Fibroblast of skin of right quadriceps (primary cell): ENCODE measurements at regions not wholly inside any gene's neighbourhood (a gene's known extent, or its start where the extent isn't known, plus 50 kb on each side); places are given as distances from the start of the nearest gene placed in this dataset.
"Not testable (repeated sequence)": the region's sequence is repeated elsewhere in the genome, so short reads cannot be mapped to it uniquely, and the experiment has no call there.

Experiments used
- DNase-seq: peaks from one replicate; pipeline ENCODE4 v3.0.0-alpha.2; 2013

GRCh38 chrX:143455046-143455445 is 62.2 kb downstream of the SPANXN3 start:
- DNase-seq, result no peak

DNA sequence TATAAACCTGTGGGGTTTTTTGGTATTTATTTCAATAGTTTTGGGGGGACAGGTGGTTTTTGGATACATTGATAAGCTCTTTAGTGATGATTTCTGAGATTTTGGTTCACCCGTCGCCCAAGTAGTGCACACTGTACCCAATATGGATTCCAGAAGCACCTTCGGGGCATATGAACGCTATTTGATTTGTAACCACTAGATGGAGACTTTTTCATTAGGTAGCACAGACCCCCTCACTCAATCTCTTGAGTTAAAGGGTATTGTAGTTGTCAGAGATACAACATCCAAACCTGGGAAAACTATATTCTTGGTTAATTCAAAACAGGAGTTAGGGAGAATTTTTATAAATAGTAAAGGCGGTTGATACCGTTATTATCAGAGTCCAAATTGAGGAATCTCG is 79.8 kb downstream of the SPANXN3 start:
- no peak for DNase-seq

GRCh38 chrX:143435916-143436315 is 81.4 kb downstream of the SPANXN3 start:
- no peak for DNase-seq

- DNase-seq, result no peak
Observed at GRCh38 chrX:143429811-143430210, 87.5 kb downstream of the SPANXN3 start.

DNA sequence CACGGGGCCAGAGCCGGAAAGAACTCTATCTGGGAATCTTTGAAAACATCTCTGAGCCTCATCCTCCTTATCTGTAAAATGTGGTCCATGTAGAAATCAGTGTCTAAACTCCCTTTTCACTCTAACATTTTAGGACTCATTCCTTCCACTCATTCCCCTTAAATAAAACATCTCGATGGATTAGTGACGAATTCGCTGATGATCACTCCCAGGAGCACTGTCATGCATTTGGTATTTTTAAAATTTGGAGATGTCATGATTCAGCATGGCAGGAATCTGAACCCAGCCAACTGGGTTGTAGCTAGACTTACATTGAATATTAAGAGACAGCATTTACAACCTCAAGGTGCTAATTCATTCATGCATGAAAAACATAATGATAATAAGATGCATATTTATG is 88.1 kb downstream of the SPANXN3 start:
- peak; percentile 49 for DNase-seq

DNA sequence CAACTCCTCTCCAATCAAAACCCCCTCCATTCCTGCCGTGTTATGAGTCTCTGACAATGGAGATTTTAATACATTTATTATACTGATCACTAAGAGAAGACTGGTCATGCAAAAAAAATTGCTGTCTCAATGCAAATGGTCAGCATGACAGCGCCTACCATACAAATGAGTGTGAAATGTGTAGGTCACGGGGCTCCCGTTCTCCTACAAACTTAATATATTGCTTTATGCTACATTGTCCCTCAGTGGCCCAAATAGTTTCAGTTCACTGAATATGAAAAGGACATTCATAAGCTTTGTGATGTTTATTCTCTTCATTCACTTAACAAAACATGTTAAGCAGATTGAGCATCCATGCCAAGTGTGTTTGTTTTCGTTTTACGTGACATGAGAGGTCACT is 116.1 kb downstream of the SPANXN3 start:
- no peak for DNase-seq

DNA sequence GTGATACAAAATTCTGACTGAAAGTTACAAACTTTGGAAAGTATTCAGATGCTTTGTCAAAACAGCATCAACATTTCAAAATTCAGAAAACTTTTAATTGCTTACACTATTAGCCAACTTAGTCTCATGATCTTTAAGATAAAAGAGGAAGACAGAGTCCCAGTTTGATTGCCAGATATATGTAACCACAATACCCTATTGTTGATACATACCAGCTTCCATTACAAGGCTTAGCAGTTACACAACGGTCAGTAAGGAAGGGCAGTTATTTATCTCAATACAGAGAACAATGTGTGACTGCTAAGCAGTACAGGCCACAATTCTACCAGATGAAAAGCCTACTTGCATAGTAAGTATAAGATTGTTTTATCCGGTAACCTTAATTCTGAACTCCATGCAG is 138.4 kb downstream of the SPANXN3 start:
- no peak for DNase-seq

DNA sequence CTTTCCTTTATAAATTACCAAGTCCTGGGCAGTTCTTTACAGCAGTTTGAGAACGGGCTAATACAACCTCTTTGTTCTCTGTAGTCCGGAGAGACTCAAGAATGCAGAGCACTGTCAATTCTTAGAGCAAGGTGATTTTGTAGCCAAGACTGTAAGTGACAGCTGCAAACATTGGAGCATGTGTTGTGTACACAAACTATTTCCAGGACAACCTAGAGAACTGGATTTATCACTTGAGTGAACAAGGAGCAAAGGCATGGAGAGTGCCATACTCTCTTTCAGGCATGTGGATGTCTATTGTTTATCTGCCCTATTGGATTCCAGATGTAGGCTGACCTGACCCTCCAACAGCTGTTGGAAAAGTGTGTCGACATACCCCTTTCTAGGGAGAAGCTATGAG is 153.9 kb downstream of the SPANXN3 start:
- no peak for DNase-seq

- DNase-seq, result no peak
Observed at GRCh38 chrX:143340190-143340589, 177.1 kb downstream of the SPANXN3 start.

GRCh38 chrX:143336261-143336660 is 181.0 kb downstream of the SPANXN3 start:
- no peak for DNase-seq

- no peak for DNase-seq
Observed at GRCh38 chrX:143319526-143319925, 197.7 kb downstream of the SPANXN3 start.

GRCh38 chrX:143318857-143319256 is 198.4 kb downstream of the SPANXN3 start:
- not testable (repeated sequence) for DNase-seq

DNA sequence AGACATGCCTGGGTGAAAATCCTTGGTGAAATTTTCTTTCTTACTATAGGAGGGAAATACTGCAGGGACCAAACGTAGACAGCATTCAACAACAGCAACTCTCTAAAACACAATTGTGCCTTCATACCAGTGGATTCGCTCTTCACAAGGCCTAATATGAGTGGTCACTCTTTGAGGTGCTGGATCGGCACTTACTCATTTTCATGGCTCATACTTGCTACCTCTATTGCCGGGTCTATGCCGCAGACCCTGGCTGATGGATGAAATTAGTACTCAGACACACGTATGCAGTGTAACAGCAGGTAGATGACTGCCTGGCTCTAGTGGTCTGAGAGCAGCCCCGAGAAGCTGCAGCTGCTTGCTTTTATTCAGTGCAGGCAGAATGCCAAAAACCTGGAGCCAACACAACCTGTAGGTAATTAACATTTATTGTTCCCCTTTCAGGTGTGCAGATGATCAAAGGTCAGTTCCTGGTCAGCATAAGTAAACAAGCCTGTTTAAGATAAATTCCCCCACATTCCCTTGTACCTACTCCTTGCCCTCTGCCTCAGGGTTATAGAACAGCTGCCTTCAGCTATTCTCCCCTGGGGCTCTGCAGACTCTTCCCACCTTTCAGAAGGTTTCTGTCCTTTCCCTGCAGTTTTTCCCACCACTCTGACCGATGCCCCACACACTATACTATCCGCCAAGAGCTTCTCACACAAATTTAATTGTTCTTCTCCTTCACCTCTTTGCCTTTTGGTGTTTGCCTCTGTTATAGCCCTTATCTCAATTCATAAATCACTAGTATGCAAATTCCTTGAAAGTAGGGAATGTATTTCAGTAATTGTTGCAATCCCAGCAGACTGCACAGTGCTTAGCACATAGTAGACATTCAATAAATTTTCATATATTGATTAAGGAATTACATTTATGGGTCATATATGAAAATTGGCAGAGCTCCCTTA is 210.0 kb downstream of the SPANXN3 start:
- DNase-seq, result no peak

DNA sequence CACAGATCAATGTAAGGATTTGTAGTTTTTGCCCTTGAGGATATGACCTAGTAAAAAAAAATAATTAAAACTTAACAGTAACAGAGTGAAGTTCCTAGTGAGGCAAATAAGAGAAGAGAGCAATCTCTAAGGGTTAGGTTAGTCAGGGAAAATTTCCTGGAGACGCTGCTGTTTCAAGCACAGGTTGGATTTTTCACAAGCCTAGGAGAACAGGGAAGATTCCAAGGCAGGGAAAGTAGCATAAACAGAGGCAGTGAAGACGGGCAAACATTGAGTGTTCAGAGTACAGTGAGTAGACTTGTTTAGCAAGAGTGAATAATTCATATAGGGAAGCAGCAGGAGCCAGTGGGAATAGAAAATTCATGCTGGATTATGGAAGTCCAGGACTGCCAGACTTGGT is 212.8 kb downstream of the SPANXN3 start:
- DNase-seq, result no peak

DNA sequence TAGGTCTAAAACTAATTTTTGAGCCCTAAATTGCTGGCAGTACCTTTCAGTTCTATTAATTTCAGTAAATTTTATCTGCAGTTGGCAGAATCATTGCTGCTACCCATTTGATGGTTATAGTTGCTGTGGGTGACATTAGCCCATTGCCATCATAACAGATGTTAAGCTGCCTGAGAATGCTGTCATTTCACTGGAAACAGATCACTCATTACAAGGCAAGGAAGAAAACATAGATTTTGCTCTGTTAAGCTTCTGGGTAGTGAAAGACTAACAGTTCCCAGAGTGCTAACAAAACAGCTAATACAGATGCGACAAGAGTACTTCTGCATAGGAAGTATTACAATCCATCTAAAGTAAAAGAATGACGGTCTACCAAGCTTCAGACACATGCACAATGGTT is 213.2 kb downstream of the SPANXN3 start:
- DNase-seq, result no peak

GRCh38 chrX:143298663-143299241 is 218.5 kb downstream of the SPANXN3 start:
- peak; percentile 1 for DNase-seq

DNA sequence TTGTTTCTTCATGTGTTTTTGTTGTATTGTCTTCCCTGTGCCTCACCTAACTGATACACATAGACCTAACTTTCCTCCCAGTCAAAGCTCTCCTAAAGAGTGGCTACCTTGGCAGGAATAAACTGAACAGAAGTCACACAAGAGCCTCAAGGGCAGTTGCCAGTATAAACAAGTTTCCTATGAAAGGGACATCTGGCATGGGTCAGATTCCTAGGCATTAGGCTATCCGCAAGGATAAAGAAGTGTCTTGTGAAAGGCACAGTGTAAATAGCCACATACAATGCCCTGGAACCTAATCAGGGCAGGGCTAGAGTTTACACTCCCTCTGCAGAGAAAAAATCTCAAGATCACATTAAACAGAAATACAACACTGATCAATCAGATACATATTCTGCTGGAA is 220.8 kb downstream of the SPANXN3 start:
- no peak for DNase-seq

DNA sequence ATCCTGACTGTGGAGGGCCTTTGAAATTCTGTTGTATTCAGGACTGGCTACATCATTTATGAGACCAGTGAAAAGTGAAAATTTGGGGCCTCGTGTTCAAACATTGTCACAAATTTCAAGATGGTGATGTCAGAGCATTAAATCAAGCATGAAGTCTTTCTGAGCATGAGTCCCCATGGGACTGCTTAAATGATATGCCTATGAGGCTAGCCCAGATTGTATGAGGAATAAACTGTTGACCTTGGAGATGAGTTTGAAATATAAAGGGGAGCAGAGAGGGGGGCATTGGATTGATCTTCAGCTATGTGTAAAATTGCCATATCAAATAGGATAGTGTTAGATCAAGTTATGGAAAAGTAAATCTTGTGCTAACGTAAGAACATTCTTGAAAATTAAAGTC is 230.0 kb downstream of the SPANXN3 start:
- DNase-seq, result no peak

DNA sequence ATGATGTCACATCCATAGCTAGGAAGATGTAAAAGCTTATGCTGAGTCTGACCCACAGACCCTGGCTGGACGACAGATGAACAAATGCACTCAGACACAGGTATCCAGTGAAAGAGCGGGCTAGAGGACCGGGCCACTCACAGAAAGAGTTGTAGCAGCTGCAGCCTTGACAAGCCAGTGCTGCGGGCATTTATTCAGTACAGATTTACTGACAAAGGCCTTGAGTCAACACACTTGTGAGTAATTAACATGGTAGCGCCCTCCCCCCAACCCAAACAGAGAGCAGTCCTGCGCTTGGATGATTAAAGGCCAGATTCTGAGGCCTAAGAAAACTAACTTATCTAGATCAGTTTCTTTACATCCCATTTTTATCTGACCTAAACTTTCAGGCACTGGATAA is 244.6 kb downstream of the SPANXN4 start:
- DNase-seq, result no peak

DNA sequence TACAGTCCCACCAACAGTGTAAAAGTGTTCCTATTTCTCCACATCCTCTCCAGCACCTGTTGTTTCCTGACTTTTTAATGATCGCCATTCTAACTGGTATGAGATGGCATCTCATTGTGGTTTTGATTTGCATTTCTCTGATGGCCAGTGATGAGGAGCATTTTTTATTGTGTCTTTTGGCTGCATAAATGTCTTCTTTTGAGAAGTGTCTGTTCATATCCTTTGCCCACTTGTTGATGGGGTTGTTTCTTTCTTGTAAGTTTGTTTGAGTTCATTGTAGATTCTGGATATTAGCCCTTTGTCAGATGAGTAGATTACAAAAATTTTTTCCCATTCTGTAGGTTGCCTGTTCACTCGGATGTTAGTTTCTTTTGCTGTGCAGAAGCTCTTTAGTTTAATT is 218.9 kb downstream of the SPANXN4 start:
- DNase-seq, result not testable (repeated sequence)

DNA sequence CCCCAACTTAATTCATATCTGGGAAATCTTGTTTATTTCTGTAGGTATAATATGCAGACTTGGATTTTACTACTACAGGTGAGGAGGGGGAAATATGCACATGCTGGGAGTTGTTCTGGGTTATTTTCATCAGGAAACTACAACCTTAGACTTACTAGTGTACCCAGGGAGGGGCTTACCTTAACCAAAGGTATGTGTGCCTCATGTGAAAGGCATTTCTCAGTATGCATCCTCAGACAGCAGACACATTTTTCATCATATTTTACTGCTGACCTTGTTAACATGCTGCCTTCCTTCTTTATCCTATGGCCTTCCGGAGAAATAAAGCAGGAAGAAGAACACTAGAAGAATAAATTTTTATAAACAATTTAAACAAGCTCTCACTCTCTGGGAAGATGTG is 214.9 kb downstream of the SPANXN4 start:
- no peak for DNase-seq

GRCh38 chrX:143231492-143231891 is 205.8 kb downstream of the SPANXN4 start:
- no peak for DNase-seq

- not testable (repeated sequence) for DNase-seq
Observed at GRCh38 chrX:143228600-143228999, 202.9 kb downstream of the SPANXN4 start.

DNA sequence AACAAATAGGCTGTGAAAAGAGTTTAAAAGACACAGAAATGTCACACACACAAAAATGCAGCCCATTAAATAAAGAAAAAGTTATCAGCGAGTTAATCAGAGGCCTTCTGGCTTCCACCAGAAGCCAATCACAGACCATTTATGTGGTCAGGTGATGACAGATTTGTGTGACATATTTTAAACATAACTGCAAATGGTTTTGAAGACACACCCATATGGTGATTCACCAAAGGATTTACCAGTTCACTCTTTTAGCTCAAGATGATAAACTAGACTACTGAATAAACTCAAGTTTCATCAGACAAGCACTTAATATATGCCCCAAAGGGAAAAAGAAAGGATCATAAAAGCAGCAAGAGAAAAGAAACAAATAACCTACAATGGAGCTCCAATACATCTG is 181.2 kb downstream of the SPANXN4 start:
- no peak for DNase-seq

DNA sequence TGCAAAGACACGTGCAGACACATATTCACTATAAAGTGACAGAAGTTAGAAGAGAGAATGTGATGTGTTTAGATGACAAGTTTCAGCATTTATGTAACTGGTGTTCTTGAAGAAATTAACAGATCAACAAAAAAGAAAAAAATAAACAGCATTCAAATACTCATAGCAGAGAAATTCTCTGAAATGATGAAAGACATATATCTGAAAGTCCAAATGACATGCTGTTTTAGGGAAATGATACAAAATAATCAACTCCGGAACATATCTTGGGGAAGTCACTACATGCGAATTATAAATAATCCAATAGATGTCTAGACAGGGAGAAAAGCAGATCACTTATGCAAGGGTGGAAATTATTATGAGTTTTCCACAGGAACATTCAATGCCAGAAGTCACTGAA is 146.0 kb downstream of the SPANXN4 start:
- DNase-seq, result no peak
